OCI-LY3 (cell line): ENCODE measurements at regions not wholly inside any gene's neighbourhood (a gene's known extent, or its start where the extent isn't known, plus 50 kb on each side); places are given as distances from the start of the nearest gene placed in this dataset.

Experiments used
- H2AFZ ChIP-seq: fragments of 200-600, 300-600 bp; shearing (Covaris generic); 2 replicates; pipeline ENCODE4 v1.6.0; 2014; ENCODE audit warnings: antibody characterized with exemption, low read depth, low read length
- H3K27ac ChIP-seq: fragments of 200-600, 300-600 bp; sonication (generic); 2 replicates; pipeline ENCODE4 v1.5.1; 2014; ENCODE audit warnings: mild to moderate bottlenecking, low read length, moderate library complexity, mixed read lengths
- H3K27me3 ChIP-seq: fragments of 200-600, 300-600 bp; sonication (generic); 2 replicates; pipeline ENCODE4 v1.6.1; 2014; ENCODE audit warnings: low read depth, low read length, mixed read lengths
- H3K36me3 ChIP-seq: fragments of 200-600, 300-600 bp; sonication (generic); replicated peaks from 2 replicates; pipeline ENCODE3; 2014; ENCODE audit warnings: low read depth, low read length, mixed read lengths
- H3K4me1 ChIP-seq: fragments of 300-600, 200-600 bp; sonication (generic); 2 replicates; pipeline ENCODE4 v1.6.1; 2014; ENCODE audit warnings: low read length, mixed read lengths
- H3K4me2 ChIP-seq: fragments of 200-600, 300-600 bp; sonication (generic); 2 replicates; pipeline ENCODE4 v1.6.1; 2014; ENCODE audit warnings: low read length, mixed read lengths
- H3K4me3 ChIP-seq: fragments of 300-600, 200-600 bp; sonication (generic); 2 replicates; pipeline ENCODE4 v1.5.1; 2014; ENCODE audit warnings: antibody characterized with exemption, mild to moderate bottlenecking, low read length, moderate library complexity
- H3K79me2 ChIP-seq: fragments of 300-600, 200-600 bp; shearing (Covaris generic); 2 replicates; pipeline ENCODE4 v1.6.1; 2014; ENCODE audit warnings: mild to moderate bottlenecking, low read length, mixed read lengths
- H3K9ac ChIP-seq: fragments of 300-600, 200-600 bp; shearing (Covaris generic); 2 replicates; pipeline ENCODE4 v1.6.0; 2014; ENCODE audit warnings: mild to moderate bottlenecking, low read length, moderate library complexity
- H3K9me3 ChIP-seq: fragments of 200-600, 300-600 bp; shearing (Covaris generic); 2 replicates; pipeline ENCODE4 v1.6.1; 2014; ENCODE audit warnings: low read length, mixed read lengths; ENCODE audit not compliant: insufficient read depth
- H4K20me1 ChIP-seq: fragments of 200-600, 300-600 bp; sonication (generic); 2 replicates; pipeline ENCODE4 v1.6.1; 2016; ENCODE audit warnings: low read length, mixed read lengths; ENCODE audit not compliant: insufficient read depth
- EZH2phosphoT487 ChIP-seq: fragments of 200-600 bp; shearing (Covaris generic); IDR thresholded peaks from 2 replicates; pipeline ENCODE4 v1.6.1; 2018; ENCODE audit warnings: antibody characterized with exemption, mixed run types, low read depth
- TF ChIP-seq, protein P1 (sequence below): fragments of 200-600, 300-600 bp; sonication (generic); IDR thresholded peaks from 2 replicates; pipeline ENCODE4 v1.5.1; 2014; ENCODE audit warnings: antibody characterized with exemption, low read length, low read depth

DNA sequence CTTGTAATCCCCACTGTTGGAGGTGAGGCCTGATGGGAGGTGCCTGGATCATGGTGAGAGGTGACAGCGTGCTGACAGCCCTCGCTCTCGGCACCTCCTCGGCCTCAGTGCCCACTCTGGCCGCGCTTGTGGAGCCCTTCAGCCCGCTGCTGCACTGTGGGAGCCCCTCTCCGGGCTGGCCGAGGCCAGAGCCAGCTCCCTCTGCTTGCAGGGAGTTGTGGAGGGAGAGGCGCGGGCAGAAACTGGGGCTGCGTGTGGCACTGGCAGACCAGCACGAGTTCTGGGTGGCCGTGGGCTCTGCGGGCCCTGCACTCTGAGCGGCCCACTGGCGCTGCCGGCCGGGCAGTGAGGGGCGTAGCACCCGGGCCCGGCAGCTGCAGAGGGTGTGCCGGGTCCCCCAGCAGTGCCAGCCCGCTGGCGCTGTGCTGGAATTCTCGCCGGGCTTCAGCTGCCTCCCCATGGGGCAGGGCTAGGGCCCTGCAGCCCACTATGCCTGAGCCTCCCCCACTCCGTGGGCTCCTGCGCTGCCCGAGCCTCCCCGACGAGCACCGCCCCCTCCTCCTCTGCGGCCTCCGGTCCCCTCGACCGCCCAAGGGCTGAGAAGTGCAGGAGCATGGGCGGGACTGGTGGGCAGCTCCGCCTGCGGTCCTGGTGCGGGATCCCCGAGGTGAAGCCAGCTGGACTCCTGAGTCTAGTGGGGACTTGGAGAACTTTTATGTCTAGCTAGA lies 197.1 kb downstream of the SPP2 start:
- Histone ChIP-seq H3K4me3 (no peak overlapping the region), H3K4me1 (no peaks in the 10 kb centered on the region), H2AFZ (no peak overlapping the region), H3K27ac (no peak overlapping the region), H3K4me2 (no peak overlapping the region), H3K9me3 (no peaks in the 10 kb centered on the region), H4K20me1 (no peaks in the 10 kb centered on the region), H3K79me2 (no peaks in the 10 kb centered on the region), H3K36me3 (no peaks in the 10 kb centered on the region), H3K27me3 (no peaks in the 10 kb centered on the region), H3K9ac (no peak overlapping the region)
- TF ChIP-seq EZH2phosphoT487: no peak
- TF ChIP-seq, protein P1, sequence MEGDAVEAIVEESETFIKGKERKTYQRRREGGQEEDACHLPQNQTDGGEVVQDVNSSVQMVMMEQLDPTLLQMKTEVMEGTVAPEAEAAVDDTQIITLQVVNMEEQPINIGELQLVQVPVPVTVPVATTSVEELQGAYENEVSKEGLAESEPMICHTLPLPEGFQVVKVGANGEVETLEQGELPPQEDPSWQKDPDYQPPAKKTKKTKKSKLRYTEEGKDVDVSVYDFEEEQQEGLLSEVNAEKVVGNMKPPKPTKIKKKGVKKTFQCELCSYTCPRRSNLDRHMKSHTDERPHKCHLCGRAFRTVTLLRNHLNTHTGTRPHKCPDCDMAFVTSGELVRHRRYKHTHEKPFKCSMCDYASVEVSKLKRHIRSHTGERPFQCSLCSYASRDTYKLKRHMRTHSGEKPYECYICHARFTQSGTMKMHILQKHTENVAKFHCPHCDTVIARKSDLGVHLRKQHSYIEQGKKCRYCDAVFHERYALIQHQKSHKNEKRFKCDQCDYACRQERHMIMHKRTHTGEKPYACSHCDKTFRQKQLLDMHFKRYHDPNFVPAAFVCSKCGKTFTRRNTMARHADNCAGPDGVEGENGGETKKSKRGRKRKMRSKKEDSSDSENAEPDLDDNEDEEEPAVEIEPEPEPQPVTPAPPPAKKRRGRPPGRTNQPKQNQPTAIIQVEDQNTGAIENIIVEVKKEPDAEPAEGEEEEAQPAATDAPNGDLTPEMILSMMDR: no peak

DNA sequence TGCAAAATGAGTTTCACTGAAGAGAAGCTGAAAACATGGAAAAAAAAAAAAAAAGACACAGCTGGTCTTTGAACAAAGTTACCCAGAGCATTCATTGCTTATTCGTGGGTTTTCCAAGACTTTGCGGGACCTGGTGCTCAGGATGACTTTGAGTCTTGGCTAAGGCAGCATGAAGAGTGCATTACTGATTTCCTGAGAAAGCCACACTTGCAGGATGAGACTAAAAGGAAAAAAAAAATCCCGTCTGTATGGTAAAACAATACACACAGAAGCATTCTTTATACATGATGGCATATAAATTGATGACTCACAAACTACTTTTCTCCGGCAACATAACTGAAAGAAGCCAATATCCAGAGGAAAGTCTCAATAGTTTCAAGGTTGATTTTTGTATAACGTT lies 195.4 kb downstream of the SPP2 start:
- Histone ChIP-seq H3K27me3 (no peaks in the 10 kb centered on the region), H3K79me2 (no peaks in the 10 kb centered on the region), H4K20me1 (no peaks in the 10 kb centered on the region), H3K9ac (no peak overlapping the region), H3K4me1 (no peaks in the 10 kb centered on the region), H3K4me3 (no peak overlapping the region), H3K4me2 (no peak overlapping the region), H2AFZ (no peak overlapping the region), H3K27ac (no peak overlapping the region), H3K36me3 (no peaks in the 10 kb centered on the region), H3K9me3 (no peaks in the 10 kb centered on the region)
- TF ChIP-seq, protein P1: no peak
- no peak for TF ChIP-seq EZH2phosphoT487

DNA sequence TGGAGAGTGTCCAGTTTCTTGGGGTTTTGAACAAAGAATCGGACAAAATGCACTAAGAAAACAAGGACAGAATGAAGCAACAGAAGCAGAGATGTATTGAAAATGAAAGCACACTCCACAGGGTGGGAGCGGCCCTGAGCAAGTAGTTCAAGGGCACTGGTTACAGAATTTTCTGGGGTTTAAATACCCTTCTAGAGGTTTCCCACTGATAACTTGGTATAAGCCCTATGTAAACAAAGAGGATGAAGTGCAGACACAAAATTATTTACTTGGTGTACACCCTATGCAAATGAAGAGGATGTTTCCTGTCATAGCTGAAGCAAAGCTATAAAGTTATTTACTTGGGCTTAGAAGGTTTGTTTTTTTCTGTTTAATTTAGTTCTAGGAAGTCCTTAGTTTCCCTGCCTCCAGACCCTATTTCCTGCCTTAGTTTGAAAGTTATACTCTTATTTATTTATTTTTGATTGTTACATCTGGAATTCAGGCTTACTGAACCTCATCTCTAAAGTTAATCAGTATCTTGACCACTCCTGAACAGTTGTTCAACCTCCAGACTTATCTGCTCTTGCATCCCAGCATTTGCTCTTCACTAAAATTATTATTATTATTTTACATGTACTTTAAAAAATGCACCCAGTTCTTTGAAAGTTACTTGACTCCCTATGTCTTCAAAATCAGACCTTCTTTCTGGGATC lies 193.5 kb downstream of the SPP2 start:
- Histone ChIP-seq H3K36me3 (no peaks in the 10 kb centered on the region), H2AFZ (no peak overlapping the region), H3K4me3 (no peak overlapping the region), H3K79me2 (no peaks in the 10 kb centered on the region), H3K9ac (no peak overlapping the region), H3K27ac (no peak overlapping the region), H4K20me1 (no peaks in the 10 kb centered on the region), H3K4me2 (no peak overlapping the region), H3K9me3 (no peaks in the 10 kb centered on the region), H3K4me1 (no peaks in the 10 kb centered on the region), H3K27me3 (no peaks in the 10 kb centered on the region)
- TF ChIP-seq EZH2phosphoT487: no peak
- TF ChIP-seq, protein P1: no peak

GRCh38 chr2:234242459-234242836 lies 191.9 kb downstream of the SPP2 start:
- H3K9ac ChIP-seq: no peak overlapping the region
- no peak overlapping the region for H3K4me2 ChIP-seq
- TF ChIP-seq EZH2phosphoT487: no peak
- TF ChIP-seq, protein P1: no peak
- no peak overlapping the region for H3K27ac ChIP-seq
- H3K79me2 ChIP-seq: no peaks in the 10 kb centered on the region
- no peaks in the 10 kb centered on the region for H3K27me3 ChIP-seq
- no peak overlapping the region for H2AFZ ChIP-seq
- H3K4me1 ChIP-seq: no peaks in the 10 kb centered on the region
- no peaks in the 10 kb centered on the region for H3K9me3 ChIP-seq
- H4K20me1 ChIP-seq: no peaks in the 10 kb centered on the region
- H3K4me3 ChIP-seq: no peak overlapping the region
- H3K36me3 ChIP-seq: no peaks in the 10 kb centered on the region
